PFSK-1 (cell line): ENCODE measurements at regions not wholly inside any gene's neighbourhood (a gene's known extent, or its start where the extent isn't known, plus 50 kb on each side); places are given as distances from the start of the nearest gene placed in this dataset.

Source experiments
- FOXP2 ChIP-seq: optimal IDR thresholded peaks from 2 replicates; pipeline ENCODE3; 2011; ENCODE audit warnings: borderline replicate concordance, control low read depth, inconsistent platforms; ENCODE audit not compliant: insufficient read depth; ENCODE audit errors: extremely low read length, extremely low read depth
- REST ChIP-seq, 2 experiments: IDR thresholded peaks; 2 replicates each; pipeline versions ENCODE4 v1.6.1 to v1.8.0; 2011 to 2012; ENCODE audit warnings: low read depth in 2 of 2, low read length in 2 of 2, control low read depth in 1 of 2, inconsistent platforms in 1 of 2, mild to moderate bottlenecking in 1 of 2, moderate library complexity in 1 of 2; ENCODE audit not compliant: insufficient read depth in 1 of 2
- SIN3A ChIP-seq: IDR thresholded peaks from 2 replicates; pipeline ENCODE4 v1.6.1; 2012; ENCODE audit warnings: mild to moderate bottlenecking, low read length, moderate library complexity, borderline replicate concordance; ENCODE audit not compliant: insufficient read depth
- TAF1 ChIP-seq: IDR thresholded peaks from 2 replicates; pipeline ENCODE4 v1.6.1; 2012; ENCODE audit warnings: low read length, control low read depth, borderline replicate concordance; ENCODE audit not compliant: insufficient read depth

DNA sequence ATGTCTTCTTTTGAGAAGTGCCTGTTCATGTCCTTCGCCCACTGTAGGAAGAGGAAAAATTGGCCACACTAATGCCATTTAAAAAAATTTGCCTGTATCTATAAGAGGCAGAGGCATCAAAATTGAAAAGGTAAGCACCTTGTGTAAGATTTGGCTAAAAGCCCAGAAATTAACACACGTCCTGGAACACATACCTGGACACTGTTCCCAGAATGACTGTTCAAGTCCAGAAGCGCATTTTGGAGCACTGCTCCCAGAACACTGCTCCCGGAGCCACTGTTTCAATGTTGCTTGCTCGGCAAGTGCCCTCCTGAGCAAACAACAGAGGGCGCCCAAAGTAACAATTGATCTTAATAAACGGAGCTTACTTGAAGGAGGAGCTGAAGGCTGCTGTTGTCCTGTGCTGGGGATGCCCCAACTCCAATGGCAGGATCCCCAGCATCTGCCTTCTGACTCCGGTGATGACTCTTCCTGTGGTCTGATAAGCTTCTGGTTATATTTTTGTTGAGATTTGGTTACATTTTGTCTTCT, 1958.6 kb downstream of the C4orf33 start:
- no peak for TF ChIP-seq REST (IDR thresholded peaks at IDR 0.05; ENCODE audit: insufficient read depth in 1 of 2, low read depth in 2 of 2, low read length in 2 of 2)
- no peak for TF ChIP-seq SIN3A
- no peak for TF ChIP-seq TAF1
- TF ChIP-seq FOXP2: no peak
